K562 (cell line): ENCODE measurements at regions not wholly inside any gene's neighbourhood (a gene's known extent, or its start where the extent isn't known, plus 50 kb on each side); places are given as distances from the start of the nearest gene placed in this dataset.

Experiments
- ATAC-seq: fragments of 200-7000 bp; cut with Tn5 transposase; 3 replicates; pipeline ENCODE4 v1.9.1; 2020; ENCODE audit warnings: moderate library complexity
- BruUV-seq: library from RNA; stranded (reverse); fragments of 400-500 nt; replicated peaks from 2 replicates; lab custom pipeline; 2021; lab: Mats Ljungman, UMichigan
- CTCF ChIA-PET: fragments of 300-600 bp; formaldehyde crosslinking; extraction: SDS; loops from one replicate; lab custom pipeline; 2021; ENCODE audit warnings: low intra/inter-chr PET ratio; lab: Yijun Ruan, JAX
- POLR2A ChIA-PET: fragments of 300-600, 350-650 bp; sonication (Branson Sonifier 250); formaldehyde crosslinking; extraction: SDS; loops from one replicate; lab custom pipeline; 2021; ENCODE audit warnings: antibody characterized with exemption, inconsistent platforms; lab: Yijun Ruan, JAX
- DNase-seq, 4 experiments: peaks; one replicate each; pipeline versions ENCODE4 v3.0.0 to v3.0.0-alpha.2; 2011 to 2018; ENCODE audit warnings: low spot score in 3 of 4, mixed read lengths in 3 of 4; ENCODE audit errors: extremely low read depth in 1 of 4
- FAIRE-seq: peaks from 2 replicates; lab custom pipeline; 2011; peaks lifted over from hg19 to GRCh38; lab: Jason Lieb, UNC
- H2AFZ ChIP-seq: 2 replicates; pipeline ENCODE4 v1.6.0; 2011; ENCODE audit warnings: low read depth, low read length, control low read depth, inconsistent platforms
- H3K27ac ChIP-seq: fragments of 200-600 bp; 3 replicates; pipeline ENCODE4 v1.8.0; 2011; ENCODE audit warnings: low read depth, mild to moderate bottlenecking, control low read depth, inconsistent platforms, low read length, moderate library complexity, mixed read lengths; ENCODE audit errors: extremely low read depth
- H3K27me3 ChIP-seq, 2 experiments: fragments of 300-600 bp in 1 of 2; 2 replicates in 1 of 2; 3 replicates in 1 of 2; pipeline versions ENCODE4 v1.6.0 to v1.8.0; 2011; ENCODE audit warnings: inconsistent platforms in 2 of 2, low read length in 2 of 2, mild to moderate bottlenecking in 1 of 2, mixed read lengths in 1 of 2, moderate library complexity in 1 of 2; ENCODE audit not compliant: control insufficient read depth in 2 of 2, insufficient read depth in 2 of 2
- H3K36me3 ChIP-seq: fragments of 300-600 bp; 3 replicates; pipeline ENCODE4 v1.8.0; 2011; ENCODE audit warnings: mild to moderate bottlenecking, low read length, inconsistent platforms; ENCODE audit not compliant: control insufficient read depth, insufficient read depth
- H3K4me1 ChIP-seq, 2 experiments: fragments of 200-600 bp in 1 of 2; replicated peaks in 1 of 2; 2 replicates in 1 of 2; 3 replicates in 1 of 2; pipeline versions ENCODE4 v1.5.1 to v1.8.0; 2011; ENCODE audit warnings: inconsistent platforms in 2 of 2, low read length in 2 of 2, mild to moderate bottlenecking in 1 of 2, mixed read lengths in 1 of 2, moderate library complexity in 1 of 2; ENCODE audit not compliant: control insufficient read depth in 2 of 2, insufficient read depth in 2 of 2
- H3K4me2 ChIP-seq: 2 replicates; pipeline ENCODE4 v1.6.1; 2011; ENCODE audit warnings: low read length, control low read depth, inconsistent platforms, mixed read lengths; ENCODE audit not compliant: insufficient read depth
- H3K4me3 ChIP-seq: fragments of 200-600 bp; sonication (generic), shearing (Covaris generic); 2 replicates; pipeline ENCODE4 v1.5.1; 2016; ENCODE audit warnings: control low read depth, inconsistent platforms
- H3K79me2 ChIP-seq: fragments of 200-600 bp; 3 replicates; pipeline ENCODE4 v1.8.0; 2011; ENCODE audit warnings: low read length, inconsistent platforms; ENCODE audit not compliant: control insufficient read depth, insufficient read depth
- H3K9ac ChIP-seq, 2 experiments: 2 replicates each; pipeline versions ENCODE4 v1.6.0 to v1.6.1; 2011; ENCODE audit warnings: low read depth in 2 of 2, low read length in 2 of 2, control low read depth in 1 of 2, inconsistent platforms in 1 of 2, mild to moderate bottlenecking in 1 of 2, mixed read lengths in 1 of 2; ENCODE audit not compliant: insufficient read depth in 1 of 2
- H3K9me1 ChIP-seq: one replicate; pipeline ENCODE4 v1.6.0; 2011; ENCODE audit warnings: inconsistent platforms, mild to moderate bottlenecking, low read length, moderate library complexity; ENCODE audit not compliant: control insufficient read depth, insufficient read depth
- H3K9me3 ChIP-seq: replicated peaks from 2 replicates; pipeline ENCODE4 v1.5.1; 2011; ENCODE audit warnings: low read depth, low read length, inconsistent platforms; ENCODE audit not compliant: control insufficient read depth, insufficient read depth
- H4K20me1 ChIP-seq: replicated peaks from 2 replicates; pipeline ENCODE4 v1.6.1; 2011; ENCODE audit warnings: low read length, inconsistent platforms, mixed read lengths; ENCODE audit not compliant: control insufficient read depth, insufficient read depth
- CEBPB ChIP-seq: fragments of 450-650 bp; IDR thresholded peaks from 2 replicates; pipeline ENCODE4 v1.6.1; 2016; ENCODE audit warnings: missing genetic modification characterization, missing compliant biosample characterization
- E2F8 ChIP-seq: fragments of 450-650 bp; IDR thresholded peaks from 2 replicates; pipeline ENCODE4 v1.7.1; 2018; ENCODE audit warnings: mild to moderate bottlenecking, low read depth; ENCODE audit not compliant: partially characterized antibody
- ETV6 ChIP-seq, 3 experiments: fragments of 150-350 bp in 1 of 3; sonication (generic) in 1 of 3; formaldehyde crosslinking in 1 of 3; IDR thresholded peaks; 2 replicates each; pipeline versions ENCODE4 v1.6.1 to v1.8.0; 2014 to 2022; ENCODE audit warnings: borderline replicate concordance in 2 of 3, low read depth in 2 of 3, antibody characterized with exemption in 1 of 3, low read length in 1 of 3, mild to moderate bottlenecking in 1 of 3, missing genetic modification reagents in 1 of 3
- MTA2 ChIP-seq: fragments of 450-650 bp; IDR thresholded peaks from 2 replicates; pipeline ENCODE4 v1.6.1; 2016; ENCODE audit warnings: low read depth
- NCOA1 ChIP-seq: fragments of 450-650 bp; IDR thresholded peaks from 2 replicates; pipeline ENCODE4 v1.6.1; 2016; ENCODE audit warnings: low read depth
- NFYB ChIP-seq: IDR thresholded peaks from 2 replicates; pipeline ENCODE4 v1.6.1; 2011; ENCODE audit warnings: mild to moderate bottlenecking, moderate library complexity; ENCODE audit not compliant: insufficient read length; ENCODE audit errors: extremely low read depth
- NR2C2 ChIP-seq, 2 experiments: fragments of 200-800 bp in 1 of 2; sonication (Bioruptor generic) in 1 of 2; sonication (generic) in 1 of 2; formaldehyde crosslinking in 1 of 2; IDR thresholded peaks; 2 replicates each; pipeline versions ENCODE4 v1.6.1 to v1.8.0; 2016 to 2022; ENCODE audit warnings: mild to moderate bottlenecking in 1 of 2, missing compliant biosample characterization in 1 of 2, missing genetic modification characterization in 1 of 2, missing genetic modification reagents in 1 of 2
- PHTF2 ChIP-seq: fragments of 250-450 bp; sonication (Bioruptor Pico); IDR thresholded peaks from 2 replicates; pipeline ENCODE4 v1.5.0; 2021; ENCODE audit warnings: mild to moderate bottlenecking
- SIX5 ChIP-seq, 2 experiments: IDR thresholded peaks; 2 replicates each; pipeline ENCODE4 v1.6.1; 2011; ENCODE audit warnings: low read length in 2 of 2, borderline replicate concordance in 1 of 2, low read depth in 1 of 2, mild to moderate bottlenecking in 1 of 2, moderate library complexity in 1 of 2; ENCODE audit not compliant: insufficient read depth in 1 of 2
- SMAD1 ChIP-seq: fragments of 150-350 bp; IDR thresholded peaks from 2 replicates; pipeline ENCODE4 v1.6.1; 2014; ENCODE audit warnings: low read length, low read depth; ENCODE audit not compliant: partially characterized antibody
- SMAD3 ChIP-seq: fragments of 450-650 bp; formaldehyde crosslinking; conservative IDR thresholded peaks from 2 replicates; pipeline ENCODE4 v1.4.0; 2020; ENCODE audit warnings: mild to moderate bottlenecking
- SMARCE1 ChIP-seq: fragments of 450-650 bp; IDR thresholded peaks from 2 replicates; pipeline ENCODE4 v1.7.1; 2016; ENCODE audit warnings: mild to moderate bottlenecking
- TBL1XR1 ChIP-seq, 2 experiments: IDR thresholded peaks; 2 replicates each; pipeline ENCODE4 v1.6.1; 2012; ENCODE audit warnings: improper control_type of control experiment in 2 of 2, low read length in 2 of 2, mild to moderate bottlenecking in 1 of 2
- XRCC3 ChIP-seq: fragments of 450-650 bp; IDR thresholded peaks from 2 replicates; pipeline ENCODE4 v1.6.1; 2017; ENCODE audit warnings: mild to moderate bottlenecking, moderate library complexity
- ZFPM2 ChIP-seq: fragments of 250-450 bp; sonication (Bioruptor Pico); IDR thresholded peaks from 2 replicates; pipeline ENCODE4 v1.5.1; 2022; ENCODE audit warnings: mild to moderate bottlenecking
- ZNF77 ChIP-seq: fragments of 250-450 bp; sonication (Bioruptor Pico); IDR thresholded peaks from 2 replicates; pipeline ENCODE4 v1.5.0; 2020
- WGBS: fragments of 100-300 bp; shearing (Covaris generic); methylation state at CpG from one replicate; pipeline ENCODE4 v1.1.6; 2016; ENCODE audit warnings: low coverage, mixed read lengths; ENCODE audit not compliant: insufficient coverage; ENCODE audit errors: missing lambda C conversion rate; 5-methylcytosine and 5-hydroxymethylcytosine counted together
- in situ Hi-C: fragments of 300-500 bp; cut with MboI; formaldehyde crosslinking; loops from 4 replicates; pipeline ENCODE4 v1.15.0; 2018; ENCODE audit warnings: inconsistent platforms, mixed read lengths
- intact Hi-C: fragments of 100-400 bp; cut with micrococcal nuclease; formaldehyde crosslinking; loops from 2 replicates; pipeline ENCODE4 v1.14.2; 2022
- TF ChIP-seq, protein P1 (sequence below): fragments of 250-450 bp; sonication (Bioruptor Pico); IDR thresholded peaks from 2 replicates; pipeline ENCODE4 v1.4.0; 2020; ENCODE audit warnings: borderline replicate concordance
- TF ChIP-seq, protein P2 (sequence below): fragments of 450-650 bp; IDR thresholded peaks from 2 replicates; pipeline ENCODE4 v1.6.1; 2016; ENCODE audit warnings: missing biosample characterization, missing genetic modification characterization

- Histone ChIP-seq H3K36me3 (no peaks in the 10 kb centered on the region), H3K4me2 (no peak overlapping the region), H2AFZ (no peak overlapping the region), H3K9ac (no peak overlapping the region), H3K27me3 (peaks cover 5 to 7% of the 10 kb centered on the region in 2 experiments; a peak in 4 of 5 replicates), H3K9me3 (no peaks in the 10 kb centered on the region), H4K20me1 (no peaks in the 10 kb centered on the region), H3K27ac (no peak overlapping the region), H3K79me2 (no peaks in the 10 kb centered on the region), H3K4me1 (no peaks in the 10 kb centered on the region), H3K4me3 (no peak overlapping the region), H3K9me1 (no peaks in the 10 kb centered on the region)
- DNase-seq (no peak), ATAC-seq (no peak), FAIRE-seq (no peak)
- ChIA-PET CTCF (no interaction called here), POLR2A (no interaction called here)
- in situ Hi-C loops (no loop called here), intact Hi-C loops (no loop called here)
- WGBS: under 1% methylated on average over 8 of the region's 8 CpGs
- BruUV-seq: no TSS peak
- TF ChIP-seq SMARCE1 (no peak), NCOA1 (no peak), ETV6 (IDR thresholded peaks at IDR 0.05; ENCODE audit: borderline replicate concordance in 1 of 2, low read depth in 2 of 2, low read length in 1 of 2) (no peak), ETV6 (CRISPR knock-in tag; IDR thresholded peaks at IDR 0.05; ENCODE audit: borderline replicate concordance) (no peak), MTA2 (no peak), NR2C2 (CRISPR knock-in tag; IDR thresholded peaks at IDR 0.05) (no peak), NR2C2 (tag; IDR thresholded peaks at IDR 0.05) (no peak), NFYB (no peak), PHTF2 (CRISPR knock-in tag) (no peak), ZNF77 (CRISPR knock-in tag) (no peak), XRCC3 (no peak), SMAD1 (no peak), TBL1XR1 (IDR thresholded peaks at IDR 0.05; ENCODE audit: low read length in 2 of 2) (no peak), SMAD3 (CRISPR knock-in tag) (no peak), E2F8 (no peak), ZFPM2 (CRISPR knock-in tag) (no peak), CEBPB (no peak), SIX5 (IDR thresholded peaks at IDR 0.05; ENCODE audit: borderline replicate concordance in 1 of 2, insufficient read depth in 1 of 2, low read depth in 1 of 2, low read length in 2 of 2) (no peak)
- TF ChIP-seq, protein P1, sequence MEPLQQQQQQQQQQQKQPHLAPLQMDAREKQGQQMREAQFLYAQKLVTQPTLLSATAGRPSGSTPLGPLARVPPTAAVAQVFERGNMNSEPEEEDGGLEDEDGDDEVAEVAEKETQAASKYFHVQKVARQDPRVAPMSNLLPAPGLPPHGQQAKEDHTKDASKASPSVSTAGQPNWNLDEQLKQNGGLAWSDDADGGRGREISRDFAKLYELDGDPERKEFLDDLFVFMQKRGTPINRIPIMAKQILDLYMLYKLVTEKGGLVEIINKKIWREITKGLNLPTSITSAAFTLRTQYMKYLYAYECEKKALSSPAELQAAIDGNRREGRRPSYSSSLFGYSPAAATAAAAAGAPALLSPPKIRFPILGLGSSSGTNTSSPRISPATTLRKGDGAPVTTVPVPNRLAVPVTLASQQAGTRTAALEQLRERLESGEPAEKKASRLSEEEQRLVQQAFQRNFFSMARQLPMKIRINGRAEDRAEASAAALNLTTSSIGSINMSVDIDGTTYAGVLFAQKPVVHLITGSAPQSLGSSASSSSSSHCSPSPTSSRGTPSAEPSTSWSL (CRISPR knock-in tag): no peak
- TF ChIP-seq, protein P2, sequence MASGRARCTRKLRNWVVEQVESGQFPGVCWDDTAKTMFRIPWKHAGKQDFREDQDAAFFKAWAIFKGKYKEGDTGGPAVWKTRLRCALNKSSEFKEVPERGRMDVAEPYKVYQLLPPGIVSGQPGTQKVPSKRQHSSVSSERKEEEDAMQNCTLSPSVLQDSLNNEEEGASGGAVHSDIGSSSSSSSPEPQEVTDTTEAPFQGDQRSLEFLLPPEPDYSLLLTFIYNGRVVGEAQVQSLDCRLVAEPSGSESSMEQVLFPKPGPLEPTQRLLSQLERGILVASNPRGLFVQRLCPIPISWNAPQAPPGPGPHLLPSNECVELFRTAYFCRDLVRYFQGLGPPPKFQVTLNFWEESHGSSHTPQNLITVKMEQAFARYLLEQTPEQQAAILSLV (tag): no peak
Measured at GRCh38 chr16:73608911-73609310, 561.0 kb upstream of the ZFHX3 start.
